ENCODE measurements at regions not wholly inside any gene's neighbourhood (a gene's known extent, or its start where the extent isn't known, plus 50 kb on each side); places are given as distances from the start of the nearest gene placed in this dataset.

DNA sequence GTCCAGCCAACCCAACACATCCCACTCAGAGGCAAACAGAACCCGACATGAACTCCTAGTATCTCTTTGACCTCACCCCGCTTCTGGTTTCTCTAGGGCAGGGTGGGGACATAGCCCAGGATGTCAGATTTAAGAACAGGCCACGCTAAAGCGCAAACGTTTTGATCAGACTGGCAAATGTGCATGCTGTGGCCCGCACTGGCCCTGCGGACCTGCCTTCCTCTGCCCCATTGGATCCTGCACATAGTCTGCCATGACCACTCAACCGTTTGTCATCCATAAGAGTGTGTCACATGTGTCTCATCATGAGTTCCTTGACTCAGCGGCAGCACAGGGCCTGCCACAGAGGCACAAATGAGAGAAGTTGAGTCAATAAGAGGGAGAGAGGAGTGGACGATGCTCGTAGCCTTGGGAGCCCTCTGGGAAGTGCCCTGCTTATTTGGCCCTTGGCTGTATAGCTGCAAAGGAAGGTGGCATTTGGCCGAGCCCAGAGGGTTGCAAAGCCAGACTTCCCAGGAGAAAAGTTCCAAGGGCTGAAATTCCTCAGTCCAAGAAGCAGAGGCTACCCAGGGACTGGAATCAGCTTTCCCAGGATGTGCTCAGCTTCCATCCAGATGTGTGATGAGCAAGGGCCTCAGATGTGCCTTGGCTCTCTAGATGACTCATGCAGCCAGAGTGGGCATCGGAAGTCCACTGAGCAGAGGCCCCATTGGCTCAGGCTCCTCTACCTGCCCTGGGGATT is 55.5 kb upstream of the SLCO2A1 start:
- Histone ChIP-seq H3K27ac (no peak overlapping the region), H3K36me3 (replicated peaks in 1 of 2) (no peaks in the 10 kb centered on the region), H3K9me3 (replicated peaks in 1 of 3) (no peaks in the 10 kb centered on the region), H3K27me3 (no peaks in the 10 kb centered on the region), H3K4me1 (replicated peaks in 1 of 2) (no peaks in the 10 kb centered on the region), H3K4me3 (no peak overlapping the region)
- TF ChIP-seq POLR2A (IDR thresholded peaks at IDR 0.05), result no peak
- TF ChIP-seq, protein P1, sequence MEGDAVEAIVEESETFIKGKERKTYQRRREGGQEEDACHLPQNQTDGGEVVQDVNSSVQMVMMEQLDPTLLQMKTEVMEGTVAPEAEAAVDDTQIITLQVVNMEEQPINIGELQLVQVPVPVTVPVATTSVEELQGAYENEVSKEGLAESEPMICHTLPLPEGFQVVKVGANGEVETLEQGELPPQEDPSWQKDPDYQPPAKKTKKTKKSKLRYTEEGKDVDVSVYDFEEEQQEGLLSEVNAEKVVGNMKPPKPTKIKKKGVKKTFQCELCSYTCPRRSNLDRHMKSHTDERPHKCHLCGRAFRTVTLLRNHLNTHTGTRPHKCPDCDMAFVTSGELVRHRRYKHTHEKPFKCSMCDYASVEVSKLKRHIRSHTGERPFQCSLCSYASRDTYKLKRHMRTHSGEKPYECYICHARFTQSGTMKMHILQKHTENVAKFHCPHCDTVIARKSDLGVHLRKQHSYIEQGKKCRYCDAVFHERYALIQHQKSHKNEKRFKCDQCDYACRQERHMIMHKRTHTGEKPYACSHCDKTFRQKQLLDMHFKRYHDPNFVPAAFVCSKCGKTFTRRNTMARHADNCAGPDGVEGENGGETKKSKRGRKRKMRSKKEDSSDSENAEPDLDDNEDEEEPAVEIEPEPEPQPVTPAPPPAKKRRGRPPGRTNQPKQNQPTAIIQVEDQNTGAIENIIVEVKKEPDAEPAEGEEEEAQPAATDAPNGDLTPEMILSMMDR (IDR thresholded peaks at IDR 0.05), result no peak
- no peak for DNase-seq
- intact Hi-C loops (cut with DNase I), result no loop called here
- 81 to 90% (median 87%) methylated on average over 10 to 13 of the region's 13 CpGs for WGBS, 4 donors

DNA sequence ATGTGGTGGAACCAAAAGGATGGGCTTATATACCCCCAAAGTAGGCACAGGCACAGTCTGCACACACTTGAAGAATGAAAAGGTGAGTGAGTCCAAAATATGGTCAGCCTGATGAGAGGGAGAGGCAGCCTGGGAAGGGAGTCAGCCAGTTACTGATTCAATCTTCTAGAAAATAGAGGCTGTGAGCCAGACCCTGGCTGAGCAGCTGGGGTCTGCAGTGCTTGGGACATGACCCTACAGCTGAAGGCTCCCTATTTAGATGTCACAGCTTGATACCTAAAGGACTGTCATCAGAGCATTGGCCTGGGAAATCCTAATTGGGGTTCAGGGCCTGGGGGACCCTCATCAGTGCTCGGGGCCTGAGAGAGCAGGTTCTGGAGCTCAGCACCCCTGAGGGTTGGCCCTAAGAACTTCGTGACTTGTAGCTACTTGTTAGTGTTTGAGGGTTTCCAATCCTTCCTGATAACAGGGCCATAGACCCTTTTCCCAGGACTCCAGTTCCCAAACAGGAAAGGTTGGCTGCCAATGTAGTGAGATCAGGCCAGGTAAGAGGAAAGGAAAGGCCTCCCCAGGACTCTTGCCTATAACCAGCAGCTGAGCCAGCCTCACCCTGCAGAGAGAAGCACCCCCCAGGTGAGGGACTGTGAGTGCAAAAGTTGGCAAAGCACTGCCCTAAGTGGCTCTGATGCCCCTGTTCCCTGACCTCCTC is 54.7 kb upstream of the SLCO2A1 start:
- Histone ChIP-seq H3K4me1 (replicated peaks in 1 of 2) (no peaks in the 10 kb centered on the region), H3K9me3 (replicated peaks in 1 of 3) (no peaks in the 10 kb centered on the region), H3K4me3 (no peak overlapping the region), H3K27ac (no peak overlapping the region), H3K36me3 (replicated peaks in 1 of 2) (no peaks in the 10 kb centered on the region), H3K27me3 (no peaks in the 10 kb centered on the region)
- no peak for DNase-seq
- intact Hi-C loops (cut with DNase I), result no loop called here
- 85 to 100% (median 95%) methylated on average over 1 to 2 of the region's 2 CpGs for WGBS, 4 donors
- TF ChIP-seq, protein P1 (IDR thresholded peaks at IDR 0.05), result no peak
- no peak for TF ChIP-seq POLR2A (IDR thresholded peaks at IDR 0.05)

DNA sequence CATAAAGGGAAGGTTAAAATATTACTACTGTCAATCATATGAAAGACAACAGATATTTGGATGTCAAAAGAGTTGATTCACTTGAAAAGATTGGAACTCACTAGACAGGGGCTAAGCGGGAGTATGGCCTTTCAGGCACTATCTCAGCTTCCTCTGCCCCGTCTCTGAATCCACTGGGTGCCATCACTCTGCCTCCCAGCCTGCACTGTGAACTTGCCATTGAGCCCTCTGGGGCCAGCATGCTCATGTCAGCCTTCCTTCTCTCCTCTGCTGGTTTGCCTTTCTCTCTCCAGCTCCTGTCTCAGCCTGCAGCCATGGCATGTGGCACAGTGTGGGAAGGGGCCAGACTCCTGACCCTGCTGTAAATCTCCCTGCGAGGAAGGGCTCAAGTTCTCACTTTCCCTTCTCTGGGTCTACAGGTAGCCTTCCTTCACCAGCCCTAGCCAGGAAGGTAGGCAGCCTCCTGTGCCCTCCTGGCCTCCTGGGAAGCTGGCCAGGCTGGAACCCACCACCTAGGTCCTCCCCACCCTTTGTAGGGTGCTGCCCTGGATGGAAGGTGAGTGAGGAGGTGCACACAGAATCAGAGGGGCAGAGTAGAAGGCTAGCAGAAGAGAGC is 54.0 kb upstream of the SLCO2A1 start:
- no peak for TF ChIP-seq POLR2A (IDR thresholded peaks at IDR 0.05)
- TF ChIP-seq, protein P1 (IDR thresholded peaks at IDR 0.05), result no peak
- Histone ChIP-seq H3K36me3 (replicated peaks in 1 of 2) (no peaks in the 10 kb centered on the region), H3K4me1 (replicated peaks in 1 of 2) (no peaks in the 10 kb centered on the region), H3K27me3 (no peaks in the 10 kb centered on the region), H3K4me3 (no peak overlapping the region), H3K27ac (no peak overlapping the region), H3K9me3 (replicated peaks in 1 of 3) (no peaks in the 10 kb centered on the region)
- 73 to 85% (median 84%) methylated on average over 3 of the region's 3 CpGs for WGBS, 4 donors
- intact Hi-C loops (cut with DNase I), result no loop called here
- DNase-seq, result no peak

DNA sequence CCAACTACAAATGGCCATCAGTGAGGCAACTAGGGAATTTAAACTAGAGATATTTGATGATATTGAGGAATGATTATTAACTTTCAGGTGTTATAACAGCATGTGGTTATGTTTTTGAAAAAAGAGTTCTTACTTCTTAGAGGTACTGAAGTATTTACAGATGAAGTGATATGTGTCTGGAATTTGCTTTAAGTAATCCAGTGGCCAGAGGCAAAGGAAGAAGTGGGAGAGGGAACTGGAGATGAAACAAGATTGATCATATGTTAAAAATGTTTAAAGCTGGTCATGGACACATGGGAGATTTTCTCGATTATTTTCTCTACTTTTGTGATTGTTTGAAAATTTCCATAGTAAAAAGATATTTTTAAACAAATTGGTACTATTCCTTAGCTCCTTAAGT is 53.3 kb upstream of the SLCO2A1 start:
- H3K9me3 ChIP-seq (replicated peaks in 1 of 3), result no peaks in the 10 kb centered on the region
- intact Hi-C loops (cut with DNase I), result no loop called here
- H3K27ac ChIP-seq, result no peak overlapping the region
- no peaks in the 10 kb centered on the region for H3K4me1 ChIP-seq (replicated peaks in 1 of 2)
- DNase-seq, result no peak
- no peak for TF ChIP-seq POLR2A (IDR thresholded peaks at IDR 0.05)
- TF ChIP-seq, protein P1 (IDR thresholded peaks at IDR 0.05), result no peak
- H3K36me3 ChIP-seq (replicated peaks in 1 of 2), result no peaks in the 10 kb centered on the region
- 75 to 93% (median 83%) methylated on average over 1 of the region's 1 CpG for WGBS, 4 donors
- no peaks in the 10 kb centered on the region for H3K27me3 ChIP-seq
- H3K4me3 ChIP-seq, result no peak overlapping the region
